HUES64 (cell line): ENCODE measurements at regions not wholly inside any gene's neighbourhood (a gene's known extent, or its start where the extent isn't known, plus 50 kb on each side); places are given as distances from the start of the nearest gene placed in this dataset.

Experiments used
- H3K27ac ChIP-seq: 2 replicates; pipeline ENCODE4 v1.7.0; 2013; ENCODE audit warnings: low read depth, low read length, inconsistent platforms
- H3K27me3 ChIP-seq: 2 replicates; pipeline ENCODE4 v1.6.1; 2013; ENCODE audit warnings: mild to moderate bottlenecking, low read length; ENCODE audit not compliant: insufficient read depth
- H3K36me3 ChIP-seq: 2 replicates; pipeline ENCODE4 v1.6.1; 2013; ENCODE audit warnings: mild to moderate bottlenecking, low read length; ENCODE audit not compliant: insufficient read depth
- H3K4me1 ChIP-seq: 2 replicates; pipeline ENCODE4 v1.6.1; 2013; ENCODE audit warnings: mild to moderate bottlenecking, low read length, moderate library complexity; ENCODE audit not compliant: insufficient read depth
- H3K4me3 ChIP-seq: 2 replicates; pipeline ENCODE4 v1.5.1; 2013; ENCODE audit warnings: mild to moderate bottlenecking, low read length, moderate library complexity
- H3K9ac ChIP-seq: 2 replicates; pipeline ENCODE4 v1.6.1; 2013; ENCODE audit warnings: mild to moderate bottlenecking, low read depth, low read length
- H3K9me3 ChIP-seq: 2 replicates; pipeline ENCODE4 v1.6.1; 2013; ENCODE audit warnings: low read depth, low read length; ENCODE audit not compliant: insufficient read depth
- WGBS: fragments of 150-250, 120-280 bp; methylation state at CpG from one replicate; pipeline ENCODE4 v1.1.7; 2013; ENCODE audit warnings: missing lambda C conversion rate; 5-methylcytosine and 5-hydroxymethylcytosine counted together

DNA sequence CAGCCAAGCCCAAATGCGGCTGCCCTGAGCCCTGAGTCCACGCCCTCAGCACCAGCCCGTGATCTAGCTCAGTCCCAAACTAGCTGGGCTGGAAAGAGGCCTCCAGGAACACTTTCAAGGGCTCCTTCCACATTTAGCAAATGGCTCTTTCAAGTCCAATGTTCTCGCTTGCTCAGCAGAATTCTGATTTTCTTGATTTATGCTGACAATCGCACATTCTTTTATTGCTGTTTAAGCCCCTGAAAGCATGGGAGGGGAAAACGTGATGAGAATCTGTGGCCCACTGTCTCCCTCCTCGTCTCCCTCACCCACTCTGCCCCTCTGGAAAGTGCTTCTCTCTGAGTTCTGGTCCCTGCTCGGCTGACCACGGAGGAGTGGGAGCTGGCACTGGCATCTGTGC lies 293.8 kb downstream of the FOXL1 start:
- no peaks in the 10 kb centered on the region for H3K9me3 ChIP-seq
- H3K27me3 ChIP-seq = no peaks in the 10 kb centered on the region
- 92% methylated on average over 9 of the region's 9 CpGs for WGBS
- no peaks in the 10 kb centered on the region for H3K36me3 ChIP-seq
- H3K27ac ChIP-seq = no peak overlapping the region
- 0 out of 2 replicates have a peak, but pooled peaks cover 3% of the 10 kb centered on the region for H3K4me1 ChIP-seq
- no peak overlapping the region for H3K9ac ChIP-seq
- no peak overlapping the region for H3K4me3 ChIP-seq

DNA sequence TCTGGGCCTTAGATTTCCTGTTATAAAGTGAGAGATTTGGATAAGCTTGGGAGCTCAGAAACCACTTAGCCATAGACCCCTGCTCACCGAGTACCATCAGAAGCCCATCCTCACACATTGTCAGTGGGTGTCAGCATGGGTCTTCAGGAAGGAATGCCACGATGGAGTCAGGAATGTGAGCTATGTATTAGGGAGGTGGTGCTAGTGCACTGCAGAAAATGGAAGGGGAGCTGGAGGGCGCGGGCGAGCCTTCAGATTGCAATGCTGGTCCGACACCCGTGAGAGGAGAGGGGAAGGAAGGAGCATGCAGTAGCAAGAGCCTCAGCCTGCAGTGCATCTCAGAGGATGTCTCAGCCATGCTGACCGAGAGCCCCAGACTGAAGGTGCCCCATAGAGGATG lies 294.5 kb downstream of the FOXL1 start:
- WGBS = 85% methylated on average over 8 of the region's 8 CpGs
- H3K36me3 ChIP-seq = no peaks in the 10 kb centered on the region
- H3K4me1 ChIP-seq = 0 out of 2 replicates have a peak, but pooled peaks cover 3% of the 10 kb centered on the region
- no peak overlapping the region for H3K4me3 ChIP-seq
- H3K27ac ChIP-seq = no peak overlapping the region
- H3K27me3 ChIP-seq = peaks cover 3% of the 10 kb centered on the region; the same call in 1 of the 2 replicates
- no peak overlapping the region for H3K9ac ChIP-seq
- H3K9me3 ChIP-seq = no peaks in the 10 kb centered on the region

DNA sequence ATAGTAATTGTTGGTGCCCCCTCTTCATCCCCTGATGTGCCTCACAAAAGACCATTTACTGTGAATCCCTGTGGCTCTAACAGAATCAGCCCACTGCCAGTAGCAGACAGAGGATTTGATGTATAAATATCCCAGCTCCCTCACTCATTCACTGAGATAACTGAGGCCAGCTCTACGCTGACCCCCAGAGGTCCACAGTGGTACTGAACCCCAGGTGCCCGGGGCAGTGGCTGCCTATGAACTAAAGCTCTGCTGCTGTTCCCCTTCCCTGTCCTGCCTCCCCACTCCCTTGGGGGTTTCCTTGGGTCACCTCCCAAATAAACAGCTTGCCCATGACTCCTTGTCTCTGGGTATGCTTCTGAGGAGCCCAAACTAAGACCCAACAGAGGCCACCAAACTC lies 295.8 kb downstream of the FOXL1 start:
- 24% methylated on average over 2 of the region's 2 CpGs for WGBS
- H3K27me3 ChIP-seq = peaks cover 3% of the 10 kb centered on the region; the same call in 1 of the 2 replicates
- H3K4me1 ChIP-seq = no peaks in the 10 kb centered on the region
- H3K4me3 ChIP-seq = no peak overlapping the region
- H3K27ac ChIP-seq = no peak overlapping the region
- H3K9me3 ChIP-seq = no peaks in the 10 kb centered on the region
- H3K9ac ChIP-seq = no peak overlapping the region
- no peaks in the 10 kb centered on the region for H3K36me3 ChIP-seq

GRCh38 chr16:86876499-86876898 lies 298.1 kb downstream of the FOXL1 start:
- Histone ChIP-seq H3K9ac (no peak overlapping the region), H3K27me3 (peaks cover 3% of the 10 kb centered on the region; the same call in 1 of the 2 replicates), H3K27ac (no peak overlapping the region), H3K4me1 (no peaks in the 10 kb centered on the region), H3K9me3 (no peaks in the 10 kb centered on the region), H3K36me3 (no peaks in the 10 kb centered on the region), H3K4me3 (no peak overlapping the region)
- WGBS = 94% methylated on average over 9 of the region's 10 CpGs

- Histone ChIP-seq H3K4me3 (no peak overlapping the region), H3K4me1 (no peaks in the 10 kb centered on the region), H3K9ac (no peak overlapping the region), H3K36me3 (no peaks in the 10 kb centered on the region), H3K27ac (no peak overlapping the region), H3K9me3 (no peaks in the 10 kb centered on the region), H3K27me3 (peaks cover 3% of the 10 kb centered on the region; the same call in 1 of the 2 replicates)
- 95% methylated on average over 10 of the region's 10 CpGs for WGBS
These were observed 298.8 kb downstream of the FOXL1 start for GRCh38 chr16:86877108-86877507.

DNA sequence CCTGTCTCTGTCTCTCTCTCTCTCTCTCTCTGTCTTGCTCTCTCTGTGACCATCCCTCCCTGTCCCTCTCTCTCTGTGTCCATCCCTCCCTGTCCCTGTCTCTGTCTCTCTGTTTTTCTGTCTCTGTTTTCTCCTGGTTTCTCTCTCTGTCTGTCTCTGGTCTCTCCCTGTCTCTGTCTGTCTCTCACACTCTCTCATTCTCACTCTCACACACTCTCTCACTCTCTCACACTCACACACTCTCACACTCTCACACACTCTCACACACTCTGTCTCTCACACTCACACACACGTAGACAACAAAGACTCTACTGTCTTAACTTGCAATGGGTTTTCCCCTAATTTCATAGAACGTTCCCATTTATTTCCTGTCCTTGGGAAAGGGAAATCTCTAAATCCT lies 299.5 kb downstream of the FOXL1 start:
- H3K4me3 ChIP-seq = no peak overlapping the region
- no peak overlapping the region for H3K27ac ChIP-seq
- no peaks in the 10 kb centered on the region for H3K4me1 ChIP-seq
- no peaks in the 10 kb centered on the region for H3K36me3 ChIP-seq
- no peaks in the 10 kb centered on the region for H3K9me3 ChIP-seq
- H3K9ac ChIP-seq = no peak overlapping the region
- peaks cover 3% of the 10 kb centered on the region; the same call in 1 of the 2 replicates for H3K27me3 ChIP-seq
- WGBS = 81% methylated on average over 2 of the region's 2 CpGs

- Histone ChIP-seq H3K9ac (no peak overlapping the region), H3K36me3 (no peaks in the 10 kb centered on the region), H3K9me3 (no peaks in the 10 kb centered on the region), H3K27me3 (peaks cover 3% of the 10 kb centered on the region; the same call in 1 of the 2 replicates), H3K4me1 (no peaks in the 10 kb centered on the region), H3K27ac (no peak overlapping the region), H3K4me3 (no peak overlapping the region)
- WGBS = 89% methylated on average over 38 of the region's 38 CpGs
These were observed 300.1 kb downstream of the FOXL1 start for GRCh38 chr16:86878236-86879080.

DNA sequence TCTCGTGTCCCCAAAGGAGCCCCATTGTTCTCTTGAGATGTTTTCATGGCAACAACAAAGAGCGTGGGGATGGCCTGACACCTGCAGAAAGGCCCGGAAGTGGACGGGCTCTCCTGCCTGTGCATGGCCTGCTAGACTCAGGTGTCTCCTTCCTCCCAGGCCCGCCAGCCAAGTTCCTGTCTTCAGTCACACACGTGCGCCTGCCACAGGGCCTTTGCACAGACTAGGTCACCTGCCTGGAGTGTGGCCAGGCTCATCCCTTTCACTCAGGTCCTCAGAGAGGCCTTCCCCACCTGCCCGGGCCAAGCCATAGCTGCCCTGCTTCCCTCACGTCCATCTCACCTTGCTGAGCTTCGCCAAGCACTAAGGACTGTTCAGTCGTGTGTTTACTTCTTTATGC lies 300.9 kb downstream of the FOXL1 start:
- H3K4me1 ChIP-seq = 0 out of 2 replicates have a peak, but pooled peaks cover under 1% of the 10 kb centered on the region
- no peak overlapping the region for H3K4me3 ChIP-seq
- no peaks in the 10 kb centered on the region for H3K36me3 ChIP-seq
- H3K27ac ChIP-seq = no peak overlapping the region
- WGBS = 93% methylated on average over 11 of the region's 11 CpGs
- no peaks in the 10 kb centered on the region for H3K9me3 ChIP-seq
- H3K9ac ChIP-seq = no peak overlapping the region
- peaks cover 3% of the 10 kb centered on the region; the same call in 1 of the 2 replicates for H3K27me3 ChIP-seq

DNA sequence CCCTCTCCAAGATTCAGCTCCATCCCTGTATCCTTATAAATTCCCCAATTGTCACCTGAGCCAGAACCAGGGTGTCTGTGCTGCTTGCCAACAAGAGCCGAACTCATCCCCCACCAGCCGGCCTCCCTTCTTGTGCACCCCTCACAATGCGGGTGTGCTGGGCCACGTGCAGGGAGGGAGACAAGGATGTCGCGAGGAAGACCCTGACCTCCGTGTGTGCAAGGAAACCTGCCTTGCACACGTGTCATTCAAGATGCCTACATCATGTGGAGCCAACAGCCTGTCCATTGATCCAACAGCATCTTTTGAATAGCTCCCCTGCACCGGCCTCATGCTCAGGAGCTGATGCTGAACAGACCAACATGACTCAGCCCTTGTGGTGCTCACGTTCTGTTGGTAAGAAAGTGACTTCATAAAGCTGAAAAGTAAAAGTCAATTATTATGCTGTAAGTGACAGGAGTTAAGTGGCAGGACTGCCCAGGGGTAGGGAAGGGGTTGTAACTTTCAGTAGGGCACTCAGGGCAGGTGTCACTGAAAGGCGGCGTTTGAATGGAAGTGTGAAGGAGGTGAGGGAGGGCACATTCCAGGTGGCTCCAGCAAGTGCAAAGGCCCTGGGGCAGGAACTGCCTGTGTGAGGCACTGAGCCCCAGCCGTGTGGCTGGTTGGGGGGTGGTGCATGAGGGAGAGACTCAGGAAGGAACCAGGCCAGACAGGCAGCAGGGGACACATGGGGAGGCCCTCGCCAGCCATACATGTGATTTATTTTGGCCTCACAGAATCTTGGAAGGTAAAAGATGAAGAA lies 302.2 kb downstream of the FOXL1 start:
- Histone ChIP-seq H3K36me3 (no peaks in the 10 kb centered on the region), H3K9ac (no peak overlapping the region), H3K27ac (no peak overlapping the region), H3K9me3 (no peaks in the 10 kb centered on the region), H3K27me3 (peaks cover 3% of the 10 kb centered on the region; the same call in 1 of the 2 replicates), H3K4me3 (no peak overlapping the region), H3K4me1 (0 out of 2 replicates have a peak, but pooled peaks cover 5% of the 10 kb centered on the region)
- 90% methylated on average over 14 of the region's 14 CpGs for WGBS

- no peak overlapping the region for H3K27ac ChIP-seq
- no peak overlapping the region for H3K4me3 ChIP-seq
- 0 out of 2 replicates have a peak, but pooled peaks cover 5% of the 10 kb centered on the region for H3K4me1 ChIP-seq
- 92% methylated on average over 12 of the region's 12 CpGs for WGBS
- peaks cover 3% of the 10 kb centered on the region; the same call in 1 of the 2 replicates for H3K27me3 ChIP-seq
- H3K36me3 ChIP-seq = no peaks in the 10 kb centered on the region
- no peak overlapping the region for H3K9ac ChIP-seq
- no peaks in the 10 kb centered on the region for H3K9me3 ChIP-seq
These were observed 302.8 kb downstream of the FOXL1 start for GRCh38 chr16:86881118-86881510.

DNA sequence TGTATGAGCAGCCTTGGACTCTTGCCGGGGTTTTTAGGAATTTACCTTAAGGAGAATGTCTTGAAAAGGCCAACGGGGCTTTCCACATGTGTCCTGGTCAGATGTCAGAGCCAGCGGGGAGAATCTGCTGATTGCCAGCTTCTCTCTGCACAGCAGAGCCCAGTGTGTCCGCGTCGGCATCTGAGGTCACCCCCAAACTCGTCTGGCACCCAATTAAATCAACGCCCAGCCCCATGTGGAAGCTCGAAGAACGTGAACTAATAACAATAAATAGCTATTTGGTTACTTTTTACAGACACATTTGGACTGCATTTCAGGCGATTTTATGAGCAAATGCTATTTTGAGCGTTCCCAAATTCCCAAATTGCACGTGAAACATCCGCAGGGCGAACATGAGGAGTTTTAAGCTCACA lies 303.5 kb downstream of the FOXL1 start:
- Histone ChIP-seq H3K4me1 (0 out of 2 replicates have a peak, but pooled peaks cover 5% of the 10 kb centered on the region), H3K9me3 (no peaks in the 10 kb centered on the region), H3K4me3 (no peak overlapping the region), H3K27ac (no peak overlapping the region), H3K9ac (no peak overlapping the region), H3K27me3 (peaks cover 3% of the 10 kb centered on the region; the same call in 1 of the 2 replicates), H3K36me3 (no peaks in the 10 kb centered on the region)
- WGBS = 94% methylated on average over 15 of the region's 15 CpGs
